ENCODE measurements at regions not wholly inside any gene's neighbourhood (a gene's known extent, or its start where the extent isn't known, plus 50 kb on each side); places are given as distances from the start of the nearest gene placed in this dataset.

DNA sequence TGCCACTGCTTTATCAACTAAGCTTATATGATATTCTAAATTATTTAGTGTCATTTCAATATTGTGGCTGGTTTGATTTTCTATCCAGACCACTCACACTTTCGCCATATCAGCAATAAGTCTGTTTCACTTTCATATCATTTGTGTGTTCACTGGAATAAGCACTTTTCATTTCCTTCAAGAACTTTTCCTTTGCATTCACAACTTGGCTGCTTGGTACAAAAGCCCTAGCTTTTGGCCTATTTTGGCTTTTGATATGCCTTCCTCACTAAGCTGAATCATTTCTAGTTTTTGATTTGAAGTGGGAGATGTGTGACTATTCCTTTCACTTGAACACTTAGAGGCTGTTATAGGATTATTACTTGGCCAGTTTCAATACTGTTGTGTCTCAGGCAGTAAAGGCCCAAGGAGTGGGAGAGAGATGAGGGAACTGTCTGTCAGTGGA, 120.9 kb upstream of the NAMPT start:
- no peak for TF ChIP-seq EZH2 (IDR thresholded peaks at IDR 0.05; ENCODE audit: borderline replicate concordance, low read depth, low read length, poor library complexity, severe bottlenecking)
- TF ChIP-seq CTCF (conservative IDR thresholded peaks at IDR 0.05; ENCODE audit: low read depth, low read length), result no peak

Measured in A673 (cell line).